Calu3 (cell line): ENCODE measurements at regions not wholly inside any gene's neighbourhood (a gene's known extent, or its start where the extent isn't known, plus 50 kb on each side); places are given as distances from the start of the nearest gene placed in this dataset.

ENCODE experiments used
- BruUV-seq: library from RNA; stranded (reverse); fragments of 400-500 nt; replicated peaks from 2 replicates; lab custom pipeline; 2021; lab: Mats Ljungman, UMichigan
- CTCF ChIA-PET: fragments of 300-600 bp; sonication (Branson Sonifier 250); formaldehyde crosslinking; loops from one replicate; lab custom pipeline; 2022; ENCODE audit warnings: antibody characterized with exemption; lab: Charles Lee
- DNase-seq: peaks from one replicate; pipeline ENCODE4 v3.0.0; 2022
- H3K27ac Mint-ChIP-seq: one replicate; pipeline ENCODE4 v1.8.0; 2022; ENCODE audit warnings: mixed read lengths; ENCODE audit not compliant: unreplicated experiment
- H3K27me3 Mint-ChIP-seq: one replicate; pipeline ENCODE4 v1.8.0; 2022; ENCODE audit warnings: mixed read lengths; ENCODE audit not compliant: unreplicated experiment
- H3K36me3 Mint-ChIP-seq: one replicate; pipeline ENCODE4 v1.8.0; 2022; ENCODE audit warnings: mild to moderate bottlenecking, moderate library complexity, mixed read lengths; ENCODE audit not compliant: insufficient read depth, unreplicated experiment
- H3K4me1 Mint-ChIP-seq: one replicate; pipeline ENCODE4 v1.8.0; 2022; ENCODE audit warnings: mild to moderate bottlenecking, low read depth, mixed read lengths; ENCODE audit not compliant: unreplicated experiment
- H3K4me3 Mint-ChIP-seq: one replicate; pipeline ENCODE4 v1.8.0; 2022; ENCODE audit warnings: mild to moderate bottlenecking, low read depth, moderate library complexity, mixed read lengths; ENCODE audit not compliant: unreplicated experiment
- H3K9me3 Mint-ChIP-seq: one replicate; pipeline ENCODE4 v1.8.0; 2022; ENCODE audit warnings: low read depth, mixed read lengths; ENCODE audit not compliant: unreplicated experiment
- CTCF ChIP-seq: fragments of 200-600 bp; IDR thresholded peaks from one replicate; pipeline ENCODE4 v1.8.0; 2022; ENCODE audit warnings: antibody characterized with exemption; ENCODE audit not compliant: unreplicated experiment
- intact Hi-C: fragments of 100-400 bp; cut with micrococcal nuclease; formaldehyde crosslinking; loops from one replicate; pipeline ENCODE4 v1.10.0; 2022; ENCODE audit not compliant: unreplicated experiment

GRCh38 chr10:36801660-36802059, 323.7 kb upstream of the ANKRD30A start:
- CTCF ChIA-PET, result no interaction called here
- no peak overlapping the region for H3K27ac Mint-ChIP-seq

GRCh38 chr10:36794981-36795380, 330.4 kb upstream of the ANKRD30A start:
- Mint-ChIP-seq H3K36me3 (no peaks in the 10 kb centered on the region), H3K9me3 (peaks cover 2% of the 10 kb centered on the region), H3K27ac (no peak overlapping the region), H3K27me3 (no peaks in the 10 kb centered on the region), H3K4me1 (no peaks in the 10 kb centered on the region), H3K4me3 (no peak overlapping the region)
- TF ChIP-seq CTCF, result no peak
- intact Hi-C loops, result no loop called here
- no peak for DNase-seq
- BruUV-seq, result no TSS peak
- CTCF ChIA-PET, result no interaction called here

More at GRCh38 chr10:36801660-36802059, 323.7 kb upstream of the ANKRD30A start:
- no peak for DNase-seq
- Mint-ChIP-seq H3K4me3 (no peak overlapping the region), H3K36me3 (no peaks in the 10 kb centered on the region), H3K4me1 (no peaks in the 10 kb centered on the region), H3K27me3 (no peaks in the 10 kb centered on the region), H3K9me3 (peaks cover 2% of the 10 kb centered on the region)
- no peak for TF ChIP-seq CTCF
- no TSS peak for BruUV-seq
- intact Hi-C loops, result no loop called here

- CTCF ChIA-PET, result no interaction called here
Observed at GRCh38 chr10:36789974-36790373, 335.4 kb upstream of the ANKRD30A start.

GRCh38 chr10:36788152-36788551, 337.2 kb upstream of the ANKRD30A start:
- intact Hi-C loops, result no loop called here
- no peaks in the 10 kb centered on the region for H3K4me1 Mint-ChIP-seq
- no peaks in the 10 kb centered on the region for H3K27me3 Mint-ChIP-seq
- H3K9me3 Mint-ChIP-seq, result no peaks in the 10 kb centered on the region
- CTCF ChIA-PET, result interaction anchor here (0.5 kb wide), 1 partner anchor 1498 kb away, joined by 4 read pairs; no protein-coding TSS in a partner anchor
- DNase-seq, result no peak
- H3K4me3 Mint-ChIP-seq, result no peak overlapping the region
- TF ChIP-seq CTCF, result no peak
- BruUV-seq, result no TSS peak
- no peaks in the 10 kb centered on the region for H3K36me3 Mint-ChIP-seq
- H3K27ac Mint-ChIP-seq, result no peak overlapping the region

More at GRCh38 chr10:36789974-36790373, 335.4 kb upstream of the ANKRD30A start:
- DNase-seq, result no peak
- intact Hi-C loops, result no loop called here
- TF ChIP-seq CTCF, result no peak
- no peaks in the 10 kb centered on the region for H3K4me1 Mint-ChIP-seq
- H3K9me3 Mint-ChIP-seq, result peaks cover 2% of the 10 kb centered on the region
- H3K4me3 Mint-ChIP-seq, result no peak overlapping the region
- BruUV-seq, result no TSS peak
- no peak overlapping the region for H3K27ac Mint-ChIP-seq
- H3K27me3 Mint-ChIP-seq, result no peaks in the 10 kb centered on the region
- H3K36me3 Mint-ChIP-seq, result no peaks in the 10 kb centered on the region
